ENCODE measurements at regions not wholly inside any gene's neighbourhood (a gene's known extent, or its start where the extent isn't known, plus 50 kb on each side); places are given as distances from the start of the nearest gene placed in this dataset.

DNA sequence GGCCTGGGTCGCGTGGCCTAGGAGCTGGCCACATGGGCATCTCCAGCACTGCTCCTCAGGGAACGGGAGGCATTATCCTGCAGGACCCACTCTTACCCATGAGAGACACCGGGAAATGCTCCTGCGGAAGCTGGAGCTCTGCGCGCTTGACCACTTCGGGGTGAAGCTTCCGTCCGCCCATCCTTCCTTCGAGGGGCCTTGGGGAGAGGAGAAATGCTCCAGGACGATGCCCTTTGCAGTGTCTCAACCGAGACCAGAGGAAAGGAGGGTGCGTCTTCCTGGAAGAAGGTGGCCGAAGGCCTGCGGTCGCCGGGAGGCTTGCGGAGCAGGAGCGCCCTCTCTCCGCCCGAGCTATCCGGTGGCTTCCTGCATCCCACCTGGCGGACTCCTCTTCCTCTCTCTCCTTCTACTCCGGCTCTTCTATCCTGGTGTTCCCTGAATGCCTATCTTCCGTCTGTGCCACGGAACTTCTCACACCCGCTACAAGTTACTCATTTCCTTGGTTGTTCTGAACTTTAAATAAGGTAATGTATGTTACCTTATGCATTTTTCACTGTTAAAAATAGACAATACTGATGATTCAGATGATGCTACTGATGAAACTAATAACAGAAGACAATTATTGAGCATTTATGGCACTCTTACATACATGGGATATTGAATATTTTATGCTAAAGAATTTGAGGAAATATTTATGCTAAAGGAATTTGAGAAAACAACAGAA lies 91.4 kb downstream of the PRKAB2 start:
- TF ChIP-seq TCF7L2 (IDR thresholded peaks at IDR 0.05; ENCODE audit: low read depth, low read length) (no peak), CTCF (IDR thresholded peaks at IDR 0.05) (no peak), SIN3A (IDR thresholded peaks at IDR 0.05; ENCODE audit: borderline replicate concordance, insufficient read depth, low read depth, low read length) (no peak), POLR2AphosphoS5 (IDR thresholded peaks at IDR 0.05; ENCODE audit: low read depth, low read length) (no peak)

Measured in Panc1 (cell line).